Stimulated activated CD4-positive, alpha-beta T cell treated with anti-CD3 and anti-CD28 coated beads, TNF-alpha, amount 100 ng/mL, for 4 hours (primary cell): ENCODE measurements at regions not wholly inside any gene's neighbourhood (a gene's known extent, or its start where the extent isn't known, plus 50 kb on each side); places are given as distances from the start of the nearest gene placed in this dataset.
"Not testable (repeated sequence)": the region's sequence is repeated elsewhere in the genome, so short reads cannot be mapped to it uniquely, and the experiment has no call there.

Source experiments
- DNase-seq, 3 experiments: peaks; one replicate each; pipeline ENCODE4 v3.0.0-alpha.2; 2020; ENCODE audit warnings: low read depth in 3 of 3

DNA sequence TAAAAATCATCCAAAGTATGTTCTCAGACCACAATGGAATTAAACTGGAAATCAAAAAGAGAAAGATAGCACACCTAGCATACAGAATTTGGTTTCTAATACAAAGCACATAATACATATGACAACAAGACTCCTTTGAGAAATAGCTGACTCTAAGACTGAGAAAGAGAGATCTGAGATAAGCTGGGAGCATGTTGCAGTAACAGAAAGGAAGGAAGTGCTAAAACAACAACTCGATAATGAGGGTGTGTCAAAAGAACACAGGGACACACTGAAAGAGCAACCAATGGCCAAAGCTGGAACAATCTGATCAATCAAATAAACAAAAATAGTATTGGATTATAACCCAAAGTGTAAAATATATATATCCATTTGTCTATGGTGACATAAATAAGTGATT, 586.6 kb downstream of the C4orf33 start:
- no peak for DNase-seq

DNA sequence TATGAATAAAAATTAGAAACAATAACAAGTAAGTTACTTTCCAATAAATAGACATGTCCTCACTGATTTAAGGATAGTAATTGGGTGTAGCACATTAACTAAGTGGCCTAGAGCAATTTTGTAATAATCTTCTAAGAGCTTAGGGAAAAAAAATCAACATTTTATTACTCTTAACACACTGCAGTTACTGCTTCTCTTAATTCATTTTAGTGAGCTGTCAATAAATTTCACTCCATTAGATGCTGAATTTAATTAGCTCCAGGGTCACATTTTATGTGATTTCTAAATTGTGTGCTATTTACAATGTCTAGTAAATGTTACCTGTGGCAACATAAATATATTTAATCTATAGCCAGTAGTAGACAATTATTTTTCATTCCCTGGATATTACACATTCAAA, 612.0 kb downstream of the C4orf33 start:
- DNase-seq: no peak

DNA sequence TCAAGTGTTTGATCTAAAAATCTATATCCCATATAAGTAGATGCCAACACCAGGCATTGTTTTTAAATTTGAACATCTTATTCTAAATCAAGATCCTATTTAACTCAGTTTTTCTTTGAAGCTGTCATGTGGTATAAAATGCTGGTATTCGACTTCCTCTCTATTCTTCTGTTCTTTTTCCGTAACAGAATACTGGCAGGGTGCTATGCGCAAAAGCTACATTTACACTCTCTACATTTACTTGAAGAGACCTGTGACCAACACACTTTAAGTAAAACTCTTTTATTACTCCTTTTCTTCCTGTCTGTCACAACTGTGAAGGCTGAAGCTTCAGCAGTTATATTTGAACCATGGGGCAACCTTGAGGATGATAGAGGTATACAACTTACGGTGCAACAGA, 612.8 kb downstream of the C4orf33 start:
- no peak for DNase-seq

DNA sequence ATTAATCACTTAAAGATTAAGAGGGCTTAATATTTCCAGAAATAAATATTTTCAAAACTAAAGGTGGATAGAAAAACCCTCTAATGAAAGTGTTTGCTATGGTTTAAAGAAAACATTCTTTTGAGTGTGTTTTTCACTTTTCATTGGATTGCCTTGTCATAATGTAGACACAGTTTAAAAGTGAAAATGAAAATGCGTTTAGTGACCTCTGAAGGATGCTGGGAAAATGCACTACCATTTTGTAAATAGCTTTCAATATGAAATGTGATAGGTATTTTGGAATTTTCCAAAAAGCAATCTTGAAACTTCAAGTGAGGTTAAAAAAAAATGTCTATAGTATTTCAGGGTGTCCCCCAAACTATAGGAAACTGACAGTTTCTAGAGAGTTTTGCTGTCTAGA, 642.2 kb downstream of the C4orf33 start:
- DNase-seq: no peak

DNA sequence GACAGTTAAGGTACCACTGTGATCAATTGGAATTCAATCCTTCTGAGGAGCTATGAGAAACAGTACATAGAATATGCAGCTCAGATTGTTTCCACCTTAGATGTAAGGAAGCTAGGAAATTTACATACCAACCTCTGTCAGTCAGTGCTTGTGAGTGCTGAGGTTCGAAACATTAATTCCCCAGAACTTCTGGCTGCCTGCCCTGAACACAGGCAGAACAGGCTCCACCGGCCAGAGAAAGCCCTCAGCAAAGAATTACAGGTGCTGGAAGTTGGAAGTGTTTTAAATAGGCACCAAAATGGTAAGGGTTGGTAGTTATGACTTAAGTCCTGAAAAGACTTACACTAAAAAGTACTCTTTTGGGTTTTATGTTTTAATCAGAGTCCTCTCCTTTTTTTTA, 651.8 kb downstream of the C4orf33 start:
- no peak for DNase-seq

DNA sequence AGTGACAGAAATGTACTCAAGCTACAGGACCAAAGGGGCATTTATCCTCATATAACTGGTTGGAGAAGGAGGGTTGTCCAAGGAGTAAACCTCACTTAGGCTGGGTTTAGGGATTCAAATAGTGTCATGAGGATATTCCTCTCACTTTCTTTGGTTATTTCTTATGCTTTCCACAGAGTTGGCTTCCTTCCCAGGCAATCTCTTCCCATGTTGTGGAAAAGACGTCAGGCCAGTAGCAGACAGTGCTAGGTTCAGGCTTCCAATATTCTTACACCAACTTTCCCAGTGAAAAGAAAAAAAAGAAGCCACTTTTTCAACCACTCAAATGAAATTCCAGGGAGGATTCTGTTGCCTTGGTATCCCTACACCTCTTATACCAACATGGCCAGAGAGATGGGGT, 653.0 kb downstream of the C4orf33 start:
- no peak for DNase-seq

DNA sequence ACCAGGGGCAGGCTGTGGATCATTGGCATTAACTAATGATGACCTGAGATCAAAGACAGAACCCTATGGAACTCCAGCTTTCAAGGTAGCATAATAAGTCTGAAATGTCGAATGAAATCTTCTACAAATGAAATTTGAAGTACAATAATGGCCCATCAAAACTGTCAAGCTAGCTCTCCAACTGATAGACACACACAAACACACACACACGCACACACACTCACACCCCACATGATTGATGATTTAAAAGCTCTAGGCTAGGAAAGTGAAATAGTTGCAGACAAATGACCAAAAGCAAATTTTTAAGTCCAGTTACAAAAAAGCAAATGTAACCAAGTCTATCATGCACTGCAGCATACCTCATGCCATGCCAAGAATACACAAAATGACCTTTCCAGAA, 655.7 kb downstream of the C4orf33 start:
- no peak for DNase-seq

DNA sequence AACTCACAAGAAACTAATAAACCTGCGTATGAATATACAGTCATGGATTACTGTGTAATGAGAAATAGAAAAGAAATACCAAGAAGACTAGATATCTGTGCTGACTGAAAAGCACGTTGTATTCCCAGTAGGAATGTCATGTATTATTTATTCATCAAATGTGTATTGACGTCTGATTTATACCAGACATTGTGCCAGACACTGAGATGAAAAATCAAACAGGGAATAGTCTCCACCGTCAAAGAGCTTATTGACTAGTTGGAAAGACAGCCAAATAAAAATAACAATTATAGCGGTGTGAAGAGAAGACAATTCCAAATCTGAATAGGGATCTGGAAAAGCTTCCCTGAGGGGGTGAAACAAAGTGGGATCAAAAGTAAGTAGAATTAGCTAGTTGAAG, 687.6 kb downstream of the C4orf33 start:
- DNase-seq: no peak

DNA sequence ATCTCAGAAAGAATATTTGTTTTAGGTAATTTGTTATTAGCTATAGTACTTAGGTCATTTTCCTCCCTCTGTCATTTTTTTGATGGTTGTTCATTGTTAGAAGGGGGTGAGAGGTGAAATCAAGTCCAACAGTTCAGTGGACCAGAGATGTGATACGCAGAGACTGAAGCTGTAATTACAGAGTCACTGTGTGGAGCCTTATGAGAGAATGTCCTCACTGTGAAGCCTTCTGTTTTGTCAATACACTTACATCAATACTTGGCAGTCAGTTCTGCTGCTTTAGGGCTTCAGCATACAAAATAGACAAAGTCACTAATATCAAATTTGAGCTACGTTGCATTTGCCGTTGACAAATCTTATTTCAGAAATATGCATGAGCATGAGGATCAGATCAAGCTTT, 692.5 kb downstream of the C4orf33 start:
- no peak for DNase-seq

DNA sequence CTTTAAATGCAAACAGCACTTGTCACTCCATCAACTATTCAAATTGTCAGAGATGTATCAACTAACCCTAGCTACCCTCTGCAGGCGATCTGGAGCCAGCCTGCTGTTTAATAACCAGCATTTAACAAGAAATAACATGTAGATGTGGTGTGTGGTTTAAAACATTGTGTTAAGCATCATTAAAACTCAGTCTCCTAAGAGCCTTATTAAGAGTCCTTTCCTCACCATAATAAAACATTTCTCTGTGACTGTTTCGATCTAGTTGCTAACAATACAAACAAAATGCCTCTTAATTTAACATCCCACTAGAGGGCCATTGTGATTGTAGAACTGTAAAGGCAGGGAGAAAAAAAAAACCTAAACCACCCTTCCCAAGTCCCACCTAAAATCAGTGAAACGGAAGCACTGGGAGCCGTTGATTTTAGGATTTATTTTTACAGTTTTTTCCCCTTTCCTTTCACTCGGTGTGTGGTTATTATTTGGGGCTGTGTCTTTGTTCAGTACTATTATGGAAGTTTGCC, 708.6 kb downstream of the C4orf33 start:
- no peak for DNase-seq

DNA sequence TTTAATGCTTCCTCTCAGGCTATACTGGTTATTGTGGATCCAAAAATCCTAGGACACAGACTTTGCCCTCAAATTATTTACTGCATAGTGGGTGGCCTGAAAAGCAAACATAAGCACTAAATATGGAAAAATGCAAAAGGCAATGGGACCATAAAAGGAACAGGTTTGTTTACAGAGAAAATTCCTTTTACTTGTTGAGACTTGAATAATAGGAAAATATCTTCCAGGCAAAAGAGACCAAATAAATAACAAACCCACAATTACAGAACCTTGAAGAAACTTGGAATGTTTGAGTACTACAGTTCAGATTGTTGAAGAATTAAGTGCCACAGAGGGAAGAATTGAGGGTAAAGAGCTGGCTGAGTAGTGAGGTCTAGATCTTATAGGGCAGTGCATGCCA, 711.0 kb downstream of the C4orf33 start:
- no peak for DNase-seq

DNA sequence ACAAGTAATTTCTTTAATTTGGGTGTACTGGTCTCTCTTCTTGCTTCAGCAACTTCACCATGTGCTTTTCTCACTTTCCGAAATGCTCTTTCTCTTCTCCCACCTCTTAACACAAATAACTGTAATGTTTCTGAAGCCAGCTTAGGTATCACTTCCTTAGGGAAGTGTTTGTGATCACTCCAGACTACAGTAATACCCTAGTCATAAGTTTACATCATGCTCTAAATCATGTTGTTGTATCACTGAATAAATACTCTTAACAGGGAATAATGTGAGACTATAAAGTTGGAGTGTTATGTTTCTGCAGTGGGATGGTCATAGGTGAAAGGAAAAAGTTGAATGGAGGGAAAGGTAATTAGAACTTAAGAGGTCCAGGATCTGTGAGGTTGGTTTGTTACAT, 712.3 kb downstream of the C4orf33 start:
- DNase-seq: no peak

DNA sequence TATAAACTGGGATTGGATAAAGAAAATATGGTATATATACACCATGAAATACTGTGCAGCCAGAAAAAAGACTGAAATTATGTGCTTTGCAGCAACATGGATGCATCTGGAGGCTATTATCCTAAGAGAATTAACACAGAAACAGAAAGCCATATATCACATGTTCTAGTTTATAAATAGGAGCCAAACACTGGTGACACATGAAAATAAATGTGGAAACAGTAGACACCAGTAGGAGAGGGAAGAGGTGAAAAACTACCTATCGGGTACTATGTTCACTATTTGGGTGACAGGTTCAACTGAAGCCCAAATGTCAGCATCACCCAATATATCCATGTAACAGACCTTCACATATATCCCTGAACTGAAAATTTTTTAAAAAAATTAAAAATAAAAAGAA, 725.1 kb downstream of the C4orf33 start:
- no peak for DNase-seq

DNA sequence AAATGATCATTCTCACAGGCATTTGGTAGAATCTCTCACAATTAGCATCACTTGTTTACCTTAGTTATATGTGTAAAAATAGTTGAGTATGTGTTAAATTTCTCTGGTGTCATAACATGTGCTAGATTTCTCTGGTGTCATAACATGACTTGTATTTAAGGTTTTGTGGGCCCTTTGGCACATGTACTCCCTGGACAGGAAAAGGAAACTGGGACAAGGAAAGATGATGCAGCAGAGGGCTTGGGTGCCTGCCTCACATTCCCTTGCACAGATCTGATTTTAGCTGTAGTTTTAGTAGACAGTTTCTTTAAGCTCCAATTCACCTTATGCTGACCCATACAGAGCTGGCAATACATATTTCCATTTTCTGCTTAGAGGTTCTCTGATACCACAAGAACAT, 726.0 kb downstream of the C4orf33 start:
- no peak for DNase-seq

DNA sequence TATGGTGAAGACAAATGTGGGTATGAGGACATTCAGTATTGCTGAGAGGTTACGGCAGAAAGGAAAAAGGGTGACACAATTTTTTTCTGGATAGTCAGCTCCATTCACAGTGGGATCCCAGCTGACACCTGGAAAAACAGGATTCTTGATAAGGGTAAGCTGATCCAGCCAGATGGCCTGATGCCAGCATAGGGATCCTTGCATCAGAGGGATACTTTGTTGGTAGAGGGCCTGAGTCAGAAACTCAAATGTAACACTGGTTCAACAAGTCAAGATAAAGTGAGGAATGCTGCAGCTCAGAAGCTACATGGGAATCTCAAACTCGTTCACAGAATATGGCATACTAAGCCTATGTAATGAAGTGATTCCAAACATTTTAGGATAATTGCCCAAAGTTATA, 726.7 kb downstream of the C4orf33 start:
- DNase-seq: no peak

DNA sequence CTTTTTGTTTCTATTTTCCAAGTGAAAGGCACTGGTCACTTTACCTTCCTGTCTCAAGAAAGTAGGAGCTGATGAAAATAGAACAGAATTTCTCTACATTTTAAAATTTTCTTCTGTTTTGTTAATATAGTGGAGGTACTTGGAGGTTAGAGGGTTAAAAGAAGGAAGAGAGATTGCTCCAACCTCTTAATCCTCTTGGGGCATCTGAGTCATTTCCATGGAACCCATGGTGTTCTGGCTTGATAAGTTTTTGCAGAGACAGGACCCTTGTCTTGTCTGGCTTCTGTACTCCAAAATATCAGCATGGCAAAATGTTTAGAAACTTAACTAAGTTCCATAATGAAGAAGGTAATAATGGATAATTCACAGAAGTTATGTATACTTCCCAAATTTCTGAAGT, 727.2 kb downstream of the C4orf33 start:
- no peak for DNase-seq

DNA sequence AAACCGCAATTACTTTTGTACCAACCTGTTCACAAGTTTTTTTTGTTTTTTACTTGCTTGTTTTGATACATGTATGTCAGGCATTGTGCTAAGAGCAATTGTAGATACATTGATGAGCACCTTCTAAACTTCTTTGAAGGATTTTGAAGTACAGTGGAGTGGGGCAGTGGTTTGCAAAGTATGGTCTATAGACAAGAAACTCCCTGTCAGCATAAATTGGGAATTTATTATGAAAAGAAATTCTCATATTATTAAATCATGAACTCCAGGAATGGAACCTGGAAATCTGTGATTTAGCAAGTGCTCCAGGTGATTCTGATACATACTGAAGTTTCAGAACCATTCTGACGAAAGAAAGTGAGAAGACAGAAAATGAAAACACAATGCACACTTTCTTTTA, 733.4 kb downstream of the C4orf33 start:
- DNase-seq: no peak

DNA sequence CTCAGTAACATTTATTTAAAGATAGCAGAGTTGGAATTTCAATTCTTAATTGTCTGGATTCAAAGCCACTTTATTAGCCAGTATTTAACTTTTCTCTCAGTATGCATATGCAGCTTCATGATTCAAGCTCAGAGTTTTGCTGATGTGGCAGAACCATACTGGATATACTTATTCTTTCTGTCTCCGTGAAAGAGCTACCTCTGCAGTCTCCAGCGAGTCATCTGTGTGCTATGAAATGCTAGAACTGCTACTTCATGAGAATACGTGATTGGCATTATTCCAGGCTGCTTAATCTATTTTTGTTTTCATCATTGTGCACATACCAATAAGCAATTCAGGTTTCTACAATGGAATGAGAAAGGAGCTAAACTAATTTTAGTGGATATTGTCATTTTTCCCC, 743.7 kb downstream of the C4orf33 start:
- DNase-seq: no peak

DNA sequence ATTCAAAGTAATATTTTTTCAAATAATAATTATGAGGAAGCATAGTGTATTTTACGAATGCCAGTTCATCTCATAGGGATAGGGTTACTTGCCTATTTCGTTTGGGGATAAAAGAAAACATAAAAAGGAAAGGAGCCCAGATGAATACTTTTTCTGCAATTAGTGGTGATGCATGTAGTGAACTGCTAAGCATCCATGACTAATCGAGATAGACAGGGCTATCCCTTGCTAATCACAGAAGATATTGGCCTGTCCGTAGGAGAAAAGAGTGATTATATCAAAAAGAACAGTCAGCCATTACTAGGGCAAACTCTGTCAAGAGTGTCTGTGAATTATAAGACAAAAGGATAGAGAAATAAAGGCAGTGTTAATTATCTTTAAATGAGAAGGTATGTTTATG, 746.1 kb downstream of the C4orf33 start:
- no peak for DNase-seq

DNA sequence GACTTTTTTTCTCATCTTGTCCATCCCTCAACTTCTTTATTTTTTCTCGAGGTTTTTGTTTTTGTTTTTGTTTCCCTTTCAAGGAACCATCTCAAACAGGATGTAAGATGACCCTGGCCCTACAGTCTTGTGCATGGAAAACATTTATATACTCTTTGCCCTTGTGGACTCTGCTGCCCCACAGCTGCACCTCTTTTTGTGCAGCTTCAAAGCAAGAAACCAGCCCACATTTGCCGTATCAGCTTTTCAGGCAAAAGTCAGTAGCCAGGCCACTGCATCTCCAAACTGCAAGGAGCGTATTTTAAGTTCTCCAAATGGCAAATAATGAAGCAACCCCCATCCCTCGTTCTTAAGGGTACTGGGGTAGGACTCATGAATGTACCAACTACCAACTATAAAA, 756.5 kb downstream of the C4orf33 start:
- DNase-seq: no peak

DNA sequence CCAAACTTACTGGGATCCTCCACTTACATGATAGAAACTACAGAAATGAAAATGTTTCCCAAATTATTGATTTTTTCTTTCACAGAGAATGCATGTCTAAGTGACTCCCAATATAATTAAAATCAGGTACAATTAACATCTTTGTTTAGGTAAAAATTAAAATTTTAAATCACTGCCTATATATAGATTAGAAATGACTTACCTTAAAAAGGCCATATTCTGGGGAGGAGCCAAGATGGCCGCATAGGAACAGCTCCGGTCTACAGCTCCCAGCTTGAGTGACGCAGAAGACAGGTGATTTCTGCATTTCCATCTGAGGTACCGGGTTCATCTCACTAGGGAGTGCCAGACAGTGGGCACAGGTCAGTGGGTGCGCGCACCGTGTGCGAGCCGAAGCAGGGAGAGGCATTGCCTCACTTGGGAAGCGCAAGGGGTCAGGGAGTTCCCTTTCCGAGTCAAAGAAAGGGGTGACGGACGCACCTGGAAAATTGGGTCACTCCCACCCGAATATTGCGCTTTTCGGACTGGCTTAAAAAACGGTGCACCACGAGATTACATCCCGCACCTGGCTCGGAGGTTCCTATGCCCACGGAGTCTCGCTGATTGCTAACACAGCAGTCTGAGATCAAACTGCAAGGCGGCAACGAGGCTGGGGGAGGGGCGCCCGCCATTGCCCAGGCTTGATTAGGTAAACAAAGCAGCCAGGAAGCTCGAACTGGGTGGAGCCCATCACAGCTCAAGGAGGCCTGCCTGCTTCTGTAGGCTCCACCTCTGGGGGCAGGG, 757.9 kb downstream of the C4orf33 start:
- DNase-seq: not testable (repeated sequence)

DNA sequence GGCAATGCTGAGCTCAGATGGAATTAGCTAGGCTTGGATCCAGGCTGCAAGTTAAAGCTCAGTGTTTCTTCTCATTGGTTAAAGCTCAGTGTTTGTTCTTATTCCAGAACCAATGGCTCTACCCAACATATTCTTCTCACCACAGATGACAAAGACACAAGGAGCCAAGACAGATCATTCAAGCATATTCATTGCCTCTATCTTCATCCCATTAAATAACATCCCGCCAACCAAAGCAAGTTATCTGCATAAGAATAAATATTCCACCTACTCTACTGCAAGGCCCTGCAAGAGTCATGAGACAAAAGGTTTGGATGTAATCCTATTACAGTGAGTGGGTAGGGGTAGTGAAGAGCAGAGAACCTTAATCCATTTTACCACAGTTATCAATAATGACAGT, 766.5 kb downstream of the C4orf33 start:
- no peak for DNase-seq

DNA sequence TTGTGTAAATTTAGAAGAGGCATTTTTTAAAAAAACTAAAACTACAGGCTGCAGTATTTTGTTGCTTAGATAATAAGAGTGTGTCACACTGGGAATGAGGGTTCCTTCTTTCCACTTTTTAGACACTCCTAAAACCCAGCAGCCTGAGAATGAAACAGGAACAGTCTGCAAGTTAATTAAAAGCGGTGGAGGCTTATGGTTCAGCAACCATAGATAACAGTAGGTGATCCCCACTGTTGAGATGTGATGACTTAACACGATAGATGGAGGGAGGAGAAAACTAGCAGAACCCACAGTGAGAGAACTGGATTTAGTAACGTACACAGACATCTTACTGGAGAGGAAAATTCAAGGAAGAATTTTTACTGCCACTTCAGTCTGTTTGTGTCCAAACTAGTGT, 767.3 kb downstream of the C4orf33 start:
- no peak for DNase-seq

DNA sequence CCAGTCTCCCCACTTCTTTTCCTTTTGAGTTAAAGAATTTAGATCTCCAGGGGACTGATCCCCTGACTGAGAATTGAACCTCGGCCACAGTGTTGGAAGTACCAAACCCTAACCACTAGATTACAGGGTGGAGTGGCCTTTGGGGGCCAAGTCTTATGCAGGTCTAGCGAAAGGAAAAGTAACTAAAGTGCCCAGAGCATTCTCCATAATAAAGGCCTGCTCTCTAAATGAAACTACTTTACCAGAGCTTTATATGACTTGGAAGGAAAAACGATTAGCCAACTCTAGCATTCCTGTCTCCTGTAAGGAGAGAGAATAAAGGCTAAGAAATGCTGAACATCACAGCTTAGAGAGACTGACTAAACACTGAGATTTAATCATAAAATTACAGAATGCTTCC, 788.0 kb downstream of the C4orf33 start:
- DNase-seq: no peak
